Skeletal muscle tissue (tissue), 3 donors: ENCODE measurements at regions not wholly inside any gene's neighbourhood (a gene's known extent, or its start where the extent isn't known, plus 50 kb on each side); places are given as distances from the start of the nearest gene placed in this dataset.

Experiments
- H3K27ac ChIP-seq: one replicate; pipeline ENCODE4 v1.7.0; 2013; ENCODE audit warnings: mild to moderate bottlenecking, low read depth, low read length, inconsistent platforms
- H3K27me3 ChIP-seq, 3 donors: one replicate each; pipeline ENCODE4 v1.7.0; 2013; ENCODE audit warnings: low read length in 3 of 3; ENCODE audit not compliant: control insufficient read depth in 3 of 3, insufficient read depth in 3 of 3
- H3K36me3 ChIP-seq, 3 donors: one replicate each; pipeline ENCODE4 v1.7.0; 2013; ENCODE audit warnings: low read length in 3 of 3; ENCODE audit not compliant: control insufficient read depth in 3 of 3, insufficient read depth in 3 of 3
- H3K4me1 ChIP-seq, 3 donors: one replicate each; pipeline ENCODE4 v1.7.0; 2013; ENCODE audit warnings: low read length in 3 of 3, mild to moderate bottlenecking in 3 of 3; ENCODE audit not compliant: control insufficient read depth in 3 of 3, insufficient read depth in 3 of 3
- H3K4me3 ChIP-seq, 3 donors: one replicate each; pipeline ENCODE4 v1.7.0; 2013; ENCODE audit warnings: low read length in 3 of 3
- H3K9ac ChIP-seq, 3 donors: one replicate each; pipeline ENCODE4 v1.7.0; 2013; ENCODE audit warnings: low read length in 3 of 3, mild to moderate bottlenecking in 3 of 3, moderate library complexity in 2 of 3, low read depth in 1 of 3
- H3K9me3 ChIP-seq, 3 donors: one replicate each; pipeline ENCODE4 v1.7.0; 2013; ENCODE audit warnings: low read length in 3 of 3; ENCODE audit not compliant: control insufficient read depth in 3 of 3
- donor health status: Osteomylitis.

GRCh38 chr9:18359335-18359734 lies 114.6 kb upstream of the ADAMTSL1 start:
- Histone ChIP-seq H3K4me3 (no peak overlapping the region), H3K27me3 (no peaks in the 10 kb centered on the region), H3K27ac (no peak overlapping the region), H3K4me1 (no peaks in the 10 kb centered on the region), H3K36me3 (no peaks in the 10 kb centered on the region), H3K9ac (no peak overlapping the region), H3K9me3 (no peaks in the 10 kb centered on the region)

- no peaks in the 10 kb centered on the region for H3K36me3 ChIP-seq
- H3K9ac ChIP-seq: no peak overlapping the region
- no peaks in the 10 kb centered on the region for H3K27me3 ChIP-seq
- H3K4me3 ChIP-seq: no peak overlapping the region
- no peaks in the 10 kb centered on the region for H3K4me1 ChIP-seq
- H3K9me3 ChIP-seq: no peaks in the 10 kb centered on the region
- H3K27ac ChIP-seq: no peak overlapping the region
Observed at GRCh38 chr9:18360005-18360404, 113.9 kb upstream of the ADAMTSL1 start.

GRCh38 chr9:18361646-18362045 lies 112.3 kb upstream of the ADAMTSL1 start:
- no peaks in the 10 kb centered on the region for H3K4me1 ChIP-seq
- H3K27ac ChIP-seq: no peak overlapping the region
- H3K4me3 ChIP-seq: no peak overlapping the region
- no peaks in the 10 kb centered on the region for H3K36me3 ChIP-seq
- H3K9ac ChIP-seq: no peak overlapping the region
- no peaks in the 10 kb centered on the region for H3K27me3 ChIP-seq
- no peaks in the 10 kb centered on the region for H3K9me3 ChIP-seq

GRCh38 chr9:18362166-18362565 lies 111.8 kb upstream of the ADAMTSL1 start:
- Histone ChIP-seq H3K9me3 (no peaks in the 10 kb centered on the region), H3K4me1 (no peaks in the 10 kb centered on the region), H3K27me3 (no peaks in the 10 kb centered on the region), H3K9ac (no peak overlapping the region), H3K36me3 (no peaks in the 10 kb centered on the region), H3K4me3 (no peak overlapping the region), H3K27ac (no peak overlapping the region)

GRCh38 chr9:18362901-18363685 lies 110.9 kb upstream of the ADAMTSL1 start:
- Histone ChIP-seq H3K4me3 (no peak overlapping the region), H3K27ac (no peak overlapping the region), H3K36me3 (no peaks in the 10 kb centered on the region), H3K4me1 (no peaks in the 10 kb centered on the region), H3K27me3 (no peaks in the 10 kb centered on the region), H3K9ac (no peak overlapping the region), H3K9me3 (no peaks in the 10 kb centered on the region)

- Histone ChIP-seq H3K4me3 (no peak overlapping the region), H3K27ac (no peak overlapping the region), H3K9me3 (no peaks in the 10 kb centered on the region), H3K4me1 (no peaks in the 10 kb centered on the region), H3K9ac (no peak overlapping the region), H3K27me3 (no peaks in the 10 kb centered on the region), H3K36me3 (no peaks in the 10 kb centered on the region)
Observed at GRCh38 chr9:18365651-18366050, 108.3 kb upstream of the ADAMTSL1 start.

GRCh38 chr9:18366184-18366583 lies 107.8 kb upstream of the ADAMTSL1 start:
- H3K4me3 ChIP-seq: no peak overlapping the region
- no peaks in the 10 kb centered on the region for H3K36me3 ChIP-seq

GRCh38 chr9:18368206-18368605 lies 105.7 kb upstream of the ADAMTSL1 start:
- H3K36me3 ChIP-seq: no peaks in the 10 kb centered on the region
- no peak overlapping the region for H3K27ac ChIP-seq
- no peaks in the 10 kb centered on the region for H3K9me3 ChIP-seq
- H3K9ac ChIP-seq: no peak overlapping the region
- H3K27me3 ChIP-seq: no peaks in the 10 kb centered on the region
- H3K4me3 ChIP-seq: no peak overlapping the region
- no peaks in the 10 kb centered on the region for H3K4me1 ChIP-seq

More at GRCh38 chr9:18366184-18366583, 107.8 kb upstream of the ADAMTSL1 start:
- no peaks in the 10 kb centered on the region for H3K4me1 ChIP-seq
- H3K9ac ChIP-seq: no peak overlapping the region
- no peaks in the 10 kb centered on the region for H3K27me3 ChIP-seq
- H3K27ac ChIP-seq: no peak overlapping the region
- no peaks in the 10 kb centered on the region for H3K9me3 ChIP-seq

- Histone ChIP-seq H3K27me3 (no peaks in the 10 kb centered on the region), H3K36me3 (no peaks in the 10 kb centered on the region), H3K9me3 (no peaks in the 10 kb centered on the region), H3K4me3 (no peak overlapping the region), H3K27ac (no peak overlapping the region), H3K9ac (no peak overlapping the region), H3K4me1 (no peaks in the 10 kb centered on the region)
Observed at GRCh38 chr9:18371141-18371540, 102.8 kb upstream of the ADAMTSL1 start.

GRCh38 chr9:18371621-18372020 lies 102.3 kb upstream of the ADAMTSL1 start:
- no peaks in the 10 kb centered on the region for H3K4me1 ChIP-seq
- no peaks in the 10 kb centered on the region for H3K27me3 ChIP-seq
- H3K4me3 ChIP-seq: no peak overlapping the region
- no peaks in the 10 kb centered on the region for H3K36me3 ChIP-seq
- no peak overlapping the region for H3K9ac ChIP-seq
- H3K9me3 ChIP-seq: no peaks in the 10 kb centered on the region
- H3K27ac ChIP-seq: no peak overlapping the region
